Gastrocnemius medialis (tissue), 4 donors: ENCODE measurements at regions not wholly inside any gene's neighbourhood (a gene's known extent, or its start where the extent isn't known, plus 50 kb on each side); places are given as distances from the start of the nearest gene placed in this dataset.

Experiments used
- CTCF ChIP-seq, 5 experiments: fragments of 450-650 bp in 3 of 5; fragments of 200-600 bp in 2 of 5; sonication (generic) in 2 of 5; IDR thresholded peaks in 4 of 5; conservative IDR thresholded peaks in 1 of 5; 1 replicate in 4 of 5; 2 replicates in 1 of 5; pipeline ENCODE4 v1.5.1; 2016 to 2019; ENCODE audit warnings: antibody characterized with exemption in 5 of 5, mild to moderate bottlenecking in 3 of 5, moderate library complexity in 3 of 5
- POLR2A ChIP-seq, 2 donors: fragments of 450-650 bp; IDR thresholded peaks; one replicate each; pipeline ENCODE4 v1.6.1; 2017; ENCODE audit warnings: antibody characterized with exemption in 2 of 2, mild to moderate bottlenecking in 2 of 2, moderate library complexity in 2 of 2

GRCh38 chr5:68480335-68480940 lies 264.9 kb downstream of the PIK3R1 start:
- no peak for TF ChIP-seq CTCF (IDR thresholded peaks at IDR 0.05 in 4 of 5, conservative IDR thresholded peaks at IDR 0.05 in 1 of 5)
- TF ChIP-seq POLR2A (IDR thresholded peaks at IDR 0.05): no peak
